Neural cell (in vitro differentiated cells): ENCODE measurements at regions not wholly inside any gene's neighbourhood (a gene's known extent, or its start where the extent isn't known, plus 50 kb on each side); places are given as distances from the start of the nearest gene placed in this dataset.

ENCODE experiments used
- H2AFZ ChIP-seq: fragments of 200-600, 300-800 bp; sonication (generic), shearing (Covaris generic); 2 replicates; pipeline ENCODE4 v1.6.0; 2014; ENCODE audit warnings: low read depth, mild to moderate bottlenecking, antibody characterized with exemption, low read length, moderate library complexity
- H3F3A ChIP-seq: fragments of 200-600 bp; shearing (Covaris generic); 2 replicates; pipeline ENCODE4 v1.6.1; 2016; ENCODE audit warnings: mild to moderate bottlenecking, moderate library complexity, mixed read lengths, antibody characterized with exemption, low read length; ENCODE audit not compliant: insufficient read depth, poor library complexity, severe bottlenecking
- H3K27ac ChIP-seq: fragments of 200-600, 300-800 bp; sonication (generic), shearing (Covaris generic); 2 replicates; pipeline ENCODE4 v1.5.1; 2014; ENCODE audit warnings: mild to moderate bottlenecking, low read length, moderate library complexity
- H3K27me3 ChIP-seq: fragments of 300-800, 200-600 bp; sonication (generic), shearing (Covaris generic); 2 replicates; pipeline ENCODE4 v1.6.0; 2014; ENCODE audit warnings: mild to moderate bottlenecking, low read depth, low read length, moderate library complexity; ENCODE audit not compliant: insufficient read depth
- H3K36me3 ChIP-seq: fragments of 300-800, 200-600 bp; sonication (generic), shearing (Covaris generic); 2 replicates; pipeline ENCODE4 v1.5.1; 2014; ENCODE audit warnings: mild to moderate bottlenecking, antibody characterized with exemption, low read length, moderate library complexity; ENCODE audit not compliant: insufficient read depth
- H3K4me2 ChIP-seq: fragments of 300-800, 200-600 bp; sonication (generic), shearing (Covaris generic); 2 replicates; pipeline ENCODE4 v1.6.0; 2014; ENCODE audit warnings: mild to moderate bottlenecking, low read length
- H3K4me3 ChIP-seq: fragments of 300-800, 200-600 bp; sonication (generic), shearing (Covaris generic); 2 replicates; pipeline ENCODE4 v1.5.1; 2014; ENCODE audit warnings: mild to moderate bottlenecking, low read length, moderate library complexity
- H3K79me2 ChIP-seq: fragments of 200-600 bp; shearing (Covaris generic); replicated peaks from 2 replicates; pipeline ENCODE4 v1.6.0; 2014; ENCODE audit warnings: mild to moderate bottlenecking, low read length, moderate library complexity; ENCODE audit not compliant: insufficient read depth
- H3K9ac ChIP-seq: fragments of 300-800, 200-600 bp; sonication (generic), shearing (Covaris generic); 2 replicates; pipeline ENCODE4 v1.6.1; 2016; ENCODE audit warnings: mild to moderate bottlenecking, low read length, mixed read lengths
- H3K9me2 ChIP-seq: fragments of 200-600 bp; shearing (Covaris generic); 2 replicates; pipeline ENCODE4 v1.6.1; 2016; ENCODE audit warnings: mild to moderate bottlenecking, low read length, mixed read lengths; ENCODE audit not compliant: insufficient read depth
- H3K9me3 ChIP-seq: fragments of 200-600, 300-800 bp; sonication (generic), shearing (Covaris generic); 2 replicates; pipeline ENCODE4 v1.6.1; 2016; ENCODE audit warnings: mild to moderate bottlenecking, mixed run types, low read length, moderate library complexity, mixed read lengths
- H4K20me1 ChIP-seq: fragments of 200-600 bp; shearing (Covaris generic); 2 replicates; pipeline ENCODE4 v1.6.1; 2016; ENCODE audit warnings: mild to moderate bottlenecking, mixed run types; ENCODE audit not compliant: insufficient read depth
- CTCF ChIP-seq: fragments of 450-650 bp; IDR thresholded peaks from 2 replicates; pipeline ENCODE4 v1.5.1; 2014; ENCODE audit warnings: antibody characterized with exemption, mild to moderate bottlenecking, moderate library complexity; ENCODE audit not compliant: poor library complexity, severe bottlenecking
- EP300 ChIP-seq: fragments of 450-650 bp; conservative IDR thresholded peaks from 2 replicates; pipeline ENCODE4 v1.6.1; 2014; ENCODE audit warnings: antibody characterized with exemption, mild to moderate bottlenecking, moderate library complexity; ENCODE audit not compliant: poor library complexity, severe bottlenecking
- EZH2 ChIP-seq: fragments of 200-600, 300-800 bp; shearing (Covaris generic), sonication (generic); IDR thresholded peaks from 2 replicates; pipeline ENCODE4 v1.6.1; 2014; ENCODE audit warnings: antibody characterized with exemption, low read length, borderline replicate concordance, mild to moderate bottlenecking; ENCODE audit not compliant: insufficient read depth, poor library complexity, severe bottlenecking
- MXI1 ChIP-seq: fragments of 450-650 bp; conservative IDR thresholded peaks from 2 replicates; pipeline ENCODE4 v1.6.1; 2014; ENCODE audit warnings: antibody characterized with exemption, mild to moderate bottlenecking; ENCODE audit not compliant: poor library complexity, severe bottlenecking
- POLR2AphosphoS5 ChIP-seq: IDR thresholded peaks from 2 replicates; pipeline ENCODE4 v1.6.1; 2012
- RAD21 ChIP-seq: fragments of 450-650 bp; conservative IDR thresholded peaks from 2 replicates; pipeline ENCODE4 v1.6.1; 2014; ENCODE audit warnings: antibody characterized with exemption, mild to moderate bottlenecking, moderate library complexity
- REST ChIP-seq: IDR thresholded peaks from 2 replicates; pipeline ENCODE4 v1.6.1; 2012; ENCODE audit warnings: borderline replicate concordance
- SMC3 ChIP-seq: fragments of 450-650 bp; conservative IDR thresholded peaks from 2 replicates; pipeline ENCODE4 v1.6.1; 2014; ENCODE audit warnings: antibody characterized with exemption, mild to moderate bottlenecking, moderate library complexity; ENCODE audit not compliant: poor library complexity
- TAF1 ChIP-seq: IDR thresholded peaks from 2 replicates; pipeline ENCODE4 v1.6.1; 2012; ENCODE audit warnings: low read depth

GRCh38 chr4:166421556-166422156, 548.6 kb downstream of the TLL1 start:
- H3K4me3 ChIP-seq = no peak overlapping the region
- no peaks in the 10 kb centered on the region for H3K9me3 ChIP-seq
- no peaks in the 10 kb centered on the region for H3K9me2 ChIP-seq
- no peaks in the 10 kb centered on the region for H3K27me3 ChIP-seq
- no peak overlapping the region for H3K9ac ChIP-seq
- H3K4me2 ChIP-seq = no peak overlapping the region
- H4K20me1 ChIP-seq = no peaks in the 10 kb centered on the region
- no peaks in the 10 kb centered on the region for H3F3A ChIP-seq
- H2AFZ ChIP-seq = no peak overlapping the region
- H3K79me2 ChIP-seq = no peaks in the 10 kb centered on the region
- H3K27ac ChIP-seq = no peak overlapping the region
- TF ChIP-seq EZH2 = no peak
- no peak for TF ChIP-seq RAD21
- TF ChIP-seq TAF1 = no peak
- TF ChIP-seq SMC3 = no peak
- TF ChIP-seq REST = no peak
- TF ChIP-seq MXI1 = no peak
- no peak for TF ChIP-seq POLR2AphosphoS5
- no peak for TF ChIP-seq EP300
- no peak for TF ChIP-seq CTCF
- H3K36me3 ChIP-seq = no peaks in the 10 kb centered on the region

GRCh38 chr4:166422475-166422874, 549.4 kb downstream of the TLL1 start:
- no peak overlapping the region for H3K4me2 ChIP-seq
- H3K27me3 ChIP-seq = no peaks in the 10 kb centered on the region
- H3K4me3 ChIP-seq = no peak overlapping the region
- TF ChIP-seq EP300 (no peak), MXI1 (no peak), CTCF (no peak), RAD21 (no peak), SMC3 (no peak), REST (no peak), TAF1 (no peak)
- no peak overlapping the region for H2AFZ ChIP-seq
- H3K9me2 ChIP-seq = no peaks in the 10 kb centered on the region
- H3K36me3 ChIP-seq = no peaks in the 10 kb centered on the region
- no peak overlapping the region for H3K27ac ChIP-seq
- H4K20me1 ChIP-seq = no peaks in the 10 kb centered on the region
- H3K9ac ChIP-seq = no peak overlapping the region
- H3K9me3 ChIP-seq = no peaks in the 10 kb centered on the region
- H3F3A ChIP-seq = no peaks in the 10 kb centered on the region
- H3K79me2 ChIP-seq = no peaks in the 10 kb centered on the region
